Stimulated activated naive CD4-positive, alpha-beta T cell (primary cell): ENCODE measurements at regions not wholly inside any gene's neighbourhood (a gene's known extent, or its start where the extent isn't known, plus 50 kb on each side); places are given as distances from the start of the nearest gene placed in this dataset.
"Not testable (repeated sequence)": the region's sequence is repeated elsewhere in the genome, so short reads cannot be mapped to it uniquely, and the experiment has no call there.

Source experiments
- DNase-seq, 6 experiments: peaks; one replicate each; lab custom pipeline; 2025; lab: John Stamatoyannopoulos, UW

DNA sequence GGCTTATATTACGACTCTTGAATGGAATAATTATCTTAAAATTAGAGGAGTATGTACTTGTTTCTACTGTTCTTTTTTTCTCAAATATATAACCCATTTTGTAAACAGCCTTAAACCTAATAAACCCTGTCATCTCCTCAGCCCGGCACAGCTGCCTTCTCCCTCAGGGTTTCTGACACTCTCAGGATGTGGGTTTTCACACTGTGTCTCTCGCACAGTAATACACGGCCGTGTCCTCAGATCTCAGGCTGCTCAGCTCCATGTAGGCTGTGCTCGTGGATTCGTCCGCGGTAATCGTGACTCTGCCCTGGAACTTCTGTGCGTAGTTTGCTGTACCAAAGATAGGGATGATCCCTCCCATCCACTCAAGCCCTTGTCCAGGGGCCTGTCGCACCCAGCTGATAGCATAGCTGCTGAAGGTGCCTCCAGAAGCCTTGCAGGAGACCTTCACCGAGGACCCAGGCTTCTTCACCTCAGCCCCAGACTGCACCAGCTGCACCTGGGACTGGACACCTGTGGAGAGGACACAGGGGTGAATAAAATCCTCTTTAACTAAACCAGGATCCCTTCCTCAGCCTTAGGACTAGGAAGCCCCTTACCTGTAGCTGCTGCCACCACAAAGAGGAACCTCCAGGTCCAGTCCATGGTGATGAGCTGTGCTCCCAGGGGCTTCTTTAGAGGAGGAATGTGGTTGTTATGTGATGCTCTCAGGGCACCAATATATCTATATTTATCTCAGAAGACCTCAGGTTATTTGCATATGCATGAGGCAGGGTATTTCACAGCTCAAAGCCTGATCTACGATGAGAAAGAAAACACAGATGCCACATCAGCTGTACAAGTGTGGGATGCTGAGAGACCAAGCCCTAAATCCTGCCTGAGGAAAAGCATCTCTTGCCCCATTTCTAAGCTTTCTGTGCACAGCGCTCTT is 1235.8 kb downstream of the TMEM121 start:
- not testable (repeated sequence) for DNase-seq

DNA sequence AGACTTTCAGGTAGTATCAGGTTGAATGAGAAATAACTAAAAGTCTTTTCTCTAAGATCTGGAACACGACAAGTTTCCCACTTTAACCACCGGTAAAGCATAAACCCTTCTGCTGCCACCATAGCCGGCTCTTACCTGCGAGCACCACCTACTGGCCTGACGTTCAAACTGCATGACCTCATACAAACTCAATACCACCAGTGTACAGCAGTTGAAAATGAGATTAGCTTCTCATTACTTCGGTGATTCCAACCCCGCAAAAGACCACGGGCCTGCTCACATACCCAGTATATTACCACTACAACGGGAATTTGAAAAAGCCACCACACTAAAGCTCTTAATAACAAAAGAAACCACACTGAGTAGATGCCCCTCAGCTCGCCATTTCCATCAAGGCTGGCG is 1238.6 kb downstream of the TMEM121 start:
- peak in 2 of 6 experiments; percentile 18 to 43 for DNase-seq

DNA sequence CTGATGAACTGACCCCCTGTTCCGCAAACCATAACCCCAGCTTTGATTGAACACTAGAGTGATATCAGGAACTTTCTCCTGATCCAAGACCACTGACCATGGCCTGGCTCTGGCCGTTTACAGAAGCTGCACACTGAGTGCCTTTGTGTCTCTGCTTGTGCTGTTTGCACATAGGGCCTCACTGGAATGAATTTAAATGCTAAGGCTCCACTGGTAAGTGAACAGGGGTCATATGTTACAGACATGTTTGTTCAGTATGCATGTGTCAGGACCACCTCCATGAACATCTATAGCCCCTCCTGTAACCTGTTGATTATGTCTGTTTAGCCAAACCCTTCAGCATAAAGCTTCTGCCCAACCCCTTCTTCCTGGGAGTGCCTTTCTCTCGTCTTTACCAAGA is 1239.8 kb downstream of the TMEM121 start:
- no peak for DNase-seq

DNA sequence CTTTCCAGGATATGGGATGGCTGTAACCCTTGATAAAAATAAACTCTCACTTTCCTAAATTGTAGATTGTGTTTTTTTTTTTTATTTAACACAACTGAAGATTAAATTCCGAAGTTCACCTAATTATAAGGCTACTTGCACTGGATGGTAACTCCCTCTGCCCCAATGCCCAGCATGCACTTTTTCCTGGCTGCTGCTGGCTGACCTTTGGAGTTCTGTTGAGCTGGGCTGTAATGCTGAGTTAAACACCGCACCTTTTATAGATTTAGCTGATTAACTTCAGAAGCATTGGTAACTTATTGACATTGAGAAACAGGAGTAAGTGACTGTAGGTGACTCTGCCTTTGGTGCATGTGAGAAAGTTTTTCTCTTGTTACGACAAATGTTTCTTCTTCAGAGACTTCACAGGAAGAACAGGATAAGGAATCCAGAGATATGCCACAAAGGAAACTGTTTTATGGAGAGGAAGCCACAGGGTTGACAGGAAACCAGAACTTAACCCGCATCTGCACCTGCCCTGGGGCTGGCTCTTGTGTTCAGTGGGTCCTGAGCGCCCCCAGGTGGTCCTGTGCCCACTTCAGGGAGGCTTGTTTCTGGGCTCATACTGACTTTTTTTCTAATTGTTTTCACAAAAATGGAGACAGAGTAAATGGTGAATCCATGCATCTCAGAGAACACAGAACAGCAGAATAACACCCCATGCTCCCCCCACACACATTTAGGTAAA is 1240.3 kb downstream of the TMEM121 start:
- peak; percentile 12 to 72 (median 52) for DNase-seq

DNA sequence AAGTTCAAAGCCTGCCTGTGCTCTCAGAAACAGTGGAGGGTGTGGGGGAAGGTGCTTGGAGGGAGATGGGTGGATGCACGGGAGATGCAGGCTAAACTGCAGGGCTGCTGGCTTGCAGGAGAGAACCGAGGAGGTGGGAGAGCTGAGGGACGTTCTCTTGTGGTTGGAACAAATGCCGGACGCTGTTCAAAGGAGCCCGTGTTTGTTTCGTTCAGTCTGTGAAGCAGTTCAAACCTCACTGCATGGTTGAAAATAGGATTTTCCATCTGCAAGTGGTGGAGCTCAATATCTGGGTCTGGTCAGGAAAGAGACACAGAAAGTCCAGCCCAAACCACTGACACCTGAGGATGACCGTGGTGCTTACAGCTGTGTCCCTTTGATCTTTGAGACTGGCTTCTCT is 1241.8 kb downstream of the TMEM121 start:
- DNase-seq = not testable (repeated sequence)

DNA sequence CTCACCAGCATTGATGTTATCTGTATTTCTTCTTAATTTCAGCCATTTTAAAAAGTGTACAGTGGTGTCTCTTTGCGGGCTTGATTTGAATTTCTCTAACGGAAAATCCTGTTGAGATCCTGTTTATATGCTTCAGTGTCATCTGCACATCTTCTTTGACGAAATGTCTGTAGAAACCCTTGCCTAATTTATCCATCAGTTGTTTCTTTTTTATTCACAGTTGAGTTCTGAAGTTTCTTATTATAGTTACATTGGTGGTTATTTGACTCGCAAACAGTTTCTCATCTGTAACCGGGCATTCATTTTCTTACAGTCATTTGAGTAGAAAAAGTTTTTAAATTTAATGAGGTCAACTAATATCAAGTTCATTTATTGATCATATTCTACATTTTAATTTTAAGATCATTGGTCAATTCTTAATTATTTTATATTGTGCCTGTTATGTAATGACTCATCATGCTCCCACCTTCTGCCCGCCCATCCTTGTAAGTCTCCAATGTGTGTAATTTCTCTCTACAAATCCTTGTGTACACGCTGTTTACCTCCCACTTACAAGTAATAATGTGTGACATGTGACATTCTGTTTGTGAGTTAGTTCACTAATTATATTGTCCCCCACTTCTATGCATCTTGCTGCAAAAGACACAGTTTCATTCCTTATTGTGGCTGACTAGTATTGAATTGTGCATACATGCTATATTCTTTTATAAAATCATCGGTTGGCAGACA is 1242.8 kb downstream of the TMEM121 start:
- not testable (repeated sequence) for DNase-seq

DNA sequence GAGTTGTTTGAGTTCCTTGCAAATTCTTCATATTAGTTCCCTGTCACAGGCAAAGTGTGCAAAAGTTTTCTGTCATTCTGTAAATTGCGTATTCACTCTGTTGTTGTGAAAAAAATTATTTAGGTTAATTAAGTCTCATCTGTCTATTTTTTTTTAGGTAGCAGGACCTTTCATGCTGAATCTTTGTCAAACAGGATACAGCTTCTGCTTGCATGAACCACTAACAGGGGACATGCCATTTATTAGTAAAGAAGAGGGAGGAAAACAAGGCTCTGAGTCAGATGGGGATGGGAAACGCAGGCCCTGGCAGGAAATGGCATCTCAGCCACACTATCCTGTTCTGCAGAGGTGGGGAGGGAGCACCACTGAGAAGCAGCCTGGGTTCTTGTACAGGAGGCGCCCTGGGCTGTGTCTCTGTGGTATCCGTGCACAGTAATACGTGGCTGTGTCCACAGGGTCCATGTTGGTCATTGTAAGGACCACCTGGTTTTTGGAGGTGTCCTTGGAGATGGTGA is 1243.8 kb downstream of the TMEM121 start:
- DNase-seq = not testable (repeated sequence)

DNA sequence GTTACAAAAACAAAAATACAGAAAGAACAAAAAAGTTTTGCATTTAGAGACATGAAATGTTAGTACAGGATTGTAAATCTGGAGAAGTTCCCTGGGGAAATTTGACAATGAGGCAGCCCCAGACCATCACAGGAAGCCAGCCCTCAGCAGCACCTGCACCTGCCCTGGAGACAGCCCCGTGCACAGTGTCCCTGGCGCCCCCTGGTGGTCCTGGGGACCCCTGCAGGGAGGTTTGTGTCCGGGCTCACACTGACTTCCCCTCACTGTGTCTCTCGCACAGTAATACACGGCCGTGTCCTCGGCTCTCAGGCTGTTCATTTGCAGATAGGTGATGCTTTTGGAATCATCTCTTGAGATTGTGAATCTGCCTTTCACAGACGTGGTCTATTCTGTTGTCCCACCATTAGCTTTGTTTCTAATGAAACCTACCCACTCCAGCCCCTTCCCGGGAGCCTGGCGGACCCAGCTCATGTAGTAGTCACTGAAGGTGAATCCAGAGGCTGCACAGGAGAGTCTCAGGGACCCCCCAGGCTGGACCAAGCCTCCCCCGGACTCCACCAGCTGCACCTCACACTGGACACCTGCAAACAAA is 1248.6 kb downstream of the TMEM121 start:
- DNase-seq = peak; percentile 48 to 92 (median 78)

DNA sequence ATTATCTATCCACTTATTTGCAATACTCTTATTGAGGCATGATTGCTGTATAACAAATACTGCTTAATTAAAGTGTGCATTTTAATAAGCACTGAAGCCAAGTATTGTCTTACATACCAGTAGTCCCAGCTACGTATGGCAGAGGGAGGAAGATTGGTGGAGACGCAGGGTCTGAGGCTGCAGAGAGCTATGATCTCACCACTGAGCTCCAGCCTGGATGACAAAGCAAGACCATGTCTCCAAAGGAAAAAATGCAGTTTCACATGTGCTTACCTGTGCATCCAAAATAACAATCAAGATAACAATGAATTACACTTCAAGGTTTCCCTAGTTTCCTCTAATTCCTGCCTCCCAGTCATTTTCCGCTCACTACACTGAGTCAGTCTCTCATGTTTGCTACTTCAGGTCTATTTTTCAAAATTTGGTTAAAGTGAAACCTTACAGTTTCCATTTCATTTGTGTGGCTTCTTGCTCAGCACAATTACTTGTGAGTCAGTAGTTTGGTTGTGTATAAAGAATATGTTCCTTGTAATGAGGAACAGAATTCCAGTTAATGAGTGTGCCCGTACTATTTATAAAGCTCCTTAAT is 1250.1 kb downstream of the TMEM121 start:
- no peak for DNase-seq

DNA sequence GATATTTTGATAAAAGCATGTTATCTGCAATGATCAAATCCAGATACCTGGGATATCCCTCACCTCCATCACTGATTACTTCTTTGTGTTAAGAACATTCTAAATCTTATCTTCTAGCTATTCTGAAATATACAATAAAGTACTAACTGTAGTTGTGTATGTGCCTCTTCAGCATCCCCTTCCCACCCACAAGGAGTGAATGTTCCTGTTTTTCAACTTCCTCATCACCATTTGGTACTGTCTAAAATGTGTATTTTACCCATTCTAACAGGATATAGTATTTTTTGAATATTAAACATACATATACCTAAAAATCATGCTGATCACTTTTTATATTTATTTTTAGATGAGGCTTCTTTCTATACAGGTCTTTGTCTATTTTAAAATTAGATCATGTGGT is 1252.6 kb downstream of the TMEM121 start:
- no peak for DNase-seq

DNA sequence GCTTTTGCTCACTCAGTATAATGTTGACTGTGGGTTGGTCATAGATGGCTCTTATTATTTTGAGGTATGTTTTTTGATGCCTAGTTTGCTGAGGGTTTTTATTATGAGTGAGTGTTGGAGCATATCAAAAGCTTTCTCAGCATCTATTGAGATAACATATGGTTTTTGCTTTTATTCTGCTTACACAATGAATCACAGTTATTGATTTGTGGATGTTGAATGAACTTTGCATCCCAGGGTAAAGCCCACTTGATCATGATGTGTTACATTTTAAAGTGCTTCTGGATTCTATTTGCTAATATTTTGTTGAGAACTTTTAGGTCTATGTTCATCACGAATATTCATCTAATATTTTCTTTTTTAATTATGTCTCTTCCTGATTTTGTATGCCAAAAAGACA is 1260.3 kb downstream of the TMEM121 start:
- no peak for DNase-seq

DNA sequence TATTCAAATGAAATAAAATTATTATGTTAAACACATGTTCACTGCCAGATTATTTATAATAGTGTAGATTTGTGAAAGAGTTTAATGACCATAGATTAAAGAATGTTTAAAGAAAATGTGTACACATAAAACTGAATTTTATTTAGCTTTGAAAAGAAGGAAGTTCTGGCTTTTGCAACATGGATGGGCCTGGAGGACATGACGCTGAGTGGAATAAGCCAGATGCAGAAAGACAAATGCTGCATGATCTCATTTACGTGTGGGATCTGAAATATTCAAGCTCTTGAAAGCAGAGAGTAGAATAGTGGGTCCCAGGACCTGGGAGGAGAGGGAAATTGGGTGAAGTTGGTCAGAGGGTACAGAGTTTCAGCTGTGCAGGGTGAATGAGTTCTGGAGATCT is 1261.2 kb downstream of the TMEM121 start:
- no peak for DNase-seq

DNA sequence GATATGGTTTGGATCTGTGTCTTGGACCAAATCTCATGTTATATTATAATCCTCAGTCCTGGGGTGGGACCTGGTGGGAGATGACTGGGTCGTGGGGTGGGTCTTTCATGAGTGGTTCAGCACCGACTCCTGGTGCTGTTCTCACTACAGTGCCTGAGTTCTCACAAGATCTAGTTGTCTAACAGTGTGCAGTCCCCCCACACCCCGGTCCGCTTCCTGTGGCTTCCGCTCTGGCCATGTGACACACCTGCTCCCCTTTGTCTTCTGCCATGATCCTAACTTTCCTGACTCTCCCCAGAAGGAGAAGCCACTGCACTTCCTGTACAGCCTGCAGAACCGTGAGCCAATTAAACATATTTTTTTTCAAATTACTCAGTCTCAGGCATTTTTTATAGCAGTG is 1262.2 kb downstream of the TMEM121 start:
- no peak for DNase-seq

DNA sequence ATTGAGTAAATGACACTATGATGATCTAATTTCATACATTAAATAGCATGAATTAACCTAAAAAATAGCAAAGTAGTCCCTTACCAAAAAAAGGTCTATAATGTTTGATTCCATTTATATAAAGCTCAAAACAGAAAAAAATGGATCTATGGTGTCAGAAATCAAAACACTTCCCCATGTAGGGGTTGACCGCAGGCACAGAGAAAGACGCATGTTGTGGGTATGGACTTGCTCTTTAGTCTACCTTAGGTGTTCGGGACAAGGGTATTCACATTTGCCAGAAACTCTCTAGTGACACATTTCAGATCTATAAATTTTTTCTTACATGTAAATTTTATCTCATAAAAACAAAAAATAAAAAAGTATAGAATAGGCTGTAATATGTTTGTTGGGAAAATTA is 1262.9 kb downstream of the TMEM121 start:
- no peak for DNase-seq

DNA sequence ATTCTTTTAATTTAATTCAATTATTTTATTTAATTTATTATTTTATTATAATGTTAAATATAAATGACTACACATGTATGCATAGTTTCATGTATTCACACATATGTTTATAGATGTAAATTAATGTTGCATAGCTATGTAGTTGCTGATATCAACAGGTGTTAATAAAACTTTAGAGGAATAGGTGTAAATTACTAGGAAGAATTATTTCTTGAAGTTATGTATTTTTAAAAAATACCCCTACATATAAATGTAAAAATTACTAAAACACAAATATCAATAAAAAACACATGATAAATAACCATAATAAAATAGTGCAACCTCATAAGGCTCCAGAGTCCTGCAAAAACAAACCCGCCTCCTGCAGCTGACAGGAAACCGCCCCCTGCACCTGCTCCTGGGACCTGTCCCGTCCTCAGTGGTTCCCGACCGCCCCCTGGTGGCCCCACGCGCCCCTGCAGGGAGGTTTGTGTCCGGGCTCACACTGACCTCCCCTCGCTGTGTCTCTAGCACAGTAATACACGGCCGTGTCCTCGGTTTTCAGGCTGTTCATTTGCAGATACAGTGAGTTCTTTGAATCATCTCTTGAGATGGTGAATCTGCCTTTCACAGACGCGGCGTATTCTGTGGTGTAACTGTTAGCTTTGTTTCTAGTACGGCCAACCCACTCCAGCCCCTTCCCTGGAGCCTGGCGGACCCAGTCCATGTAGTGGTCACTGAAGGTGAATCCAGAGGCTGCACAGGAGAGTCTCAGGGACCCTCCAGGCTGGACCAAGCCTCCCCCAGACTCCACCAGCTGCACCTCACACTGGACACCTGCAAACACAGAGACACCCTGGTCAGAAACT is 1264.0 kb downstream of the TMEM121 start:
- DNase-seq = peak; percentile 43 to 67 (median 48)

DNA sequence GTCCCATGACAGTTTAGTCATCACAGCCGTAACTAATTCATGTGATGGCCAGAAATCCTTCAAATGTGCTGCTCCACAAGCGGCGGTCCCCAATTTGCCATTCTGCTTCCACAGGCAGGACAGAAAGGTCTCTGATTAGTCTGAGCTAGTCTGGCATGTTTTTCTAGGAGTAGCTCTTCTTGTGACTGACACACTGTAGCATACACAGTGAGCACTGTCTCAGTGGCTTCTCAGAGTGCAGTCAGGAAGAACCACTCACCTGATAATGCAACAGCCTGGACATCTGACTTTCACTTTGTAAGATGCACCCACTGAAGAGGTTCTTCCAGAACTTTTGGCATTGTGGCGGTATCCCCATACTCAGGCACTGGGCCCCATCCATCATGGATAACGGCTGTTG is 1266.2 kb downstream of the TMEM121 start:
- no peak for DNase-seq

DNA sequence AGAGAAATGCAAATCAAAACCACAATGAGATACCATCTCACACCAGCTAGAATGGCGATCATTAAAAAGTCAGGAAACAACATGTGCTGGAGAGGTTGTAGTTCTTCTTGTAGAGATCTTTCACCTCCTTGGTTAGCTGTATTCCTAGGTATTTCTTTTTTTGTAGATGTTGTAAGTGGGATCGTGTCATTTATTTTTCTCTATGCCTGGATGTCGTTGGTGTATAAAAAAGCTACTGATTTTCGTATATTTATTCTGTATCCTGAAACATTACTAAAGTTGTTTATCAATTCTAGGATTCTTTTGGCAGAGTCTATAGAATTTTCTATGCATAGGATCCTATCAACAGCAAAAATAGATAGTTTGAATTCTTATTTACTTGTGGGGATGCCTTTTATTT is 1271.8 kb downstream of the TMEM121 start:
- DNase-seq = not testable (repeated sequence)

DNA sequence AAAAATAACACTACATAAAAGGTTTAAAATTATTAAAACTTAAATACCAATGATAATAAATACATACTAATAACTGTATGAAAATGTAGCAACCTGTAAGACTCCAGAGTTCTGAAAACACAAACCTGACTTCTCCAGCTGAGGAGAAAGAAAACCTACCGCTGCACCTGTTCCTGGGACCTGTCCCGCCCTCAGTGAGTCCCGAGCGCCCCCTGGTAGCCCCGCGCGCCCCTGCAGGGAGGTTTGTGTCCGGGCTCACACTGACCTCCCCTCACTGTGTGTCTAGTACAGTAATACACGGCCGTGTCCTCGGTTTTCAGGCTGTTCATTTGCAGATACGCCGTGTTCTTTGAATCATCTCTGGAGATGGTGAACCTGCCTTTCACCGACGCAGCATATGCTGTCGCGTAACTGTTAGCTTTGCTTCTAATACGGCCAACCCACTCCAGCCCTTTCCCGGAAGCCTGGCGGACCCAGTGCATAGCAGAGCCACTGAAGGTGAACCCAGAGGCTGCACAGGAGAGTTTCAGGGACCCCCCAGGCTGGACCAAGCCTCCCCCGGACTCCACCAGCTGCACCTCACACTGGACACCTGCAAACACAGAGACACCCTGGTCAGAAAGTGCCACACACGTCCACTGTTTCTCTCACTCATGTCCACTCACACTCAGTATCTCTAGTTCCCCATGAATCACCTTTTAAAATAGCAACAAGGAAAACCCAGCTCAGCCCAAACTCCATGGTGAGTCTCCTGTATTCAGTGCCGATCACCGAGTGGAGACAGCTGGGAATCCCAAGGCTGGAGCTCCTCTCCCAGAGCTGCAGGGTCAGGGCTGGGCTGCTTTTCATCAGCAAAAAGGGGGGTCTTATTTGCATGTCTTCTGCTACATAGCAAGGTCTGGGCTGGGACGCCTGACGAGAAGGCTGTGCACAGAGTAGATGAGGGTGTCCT is 1276.3 kb downstream of the TMEM121 start:
- DNase-seq = no peak

DNA sequence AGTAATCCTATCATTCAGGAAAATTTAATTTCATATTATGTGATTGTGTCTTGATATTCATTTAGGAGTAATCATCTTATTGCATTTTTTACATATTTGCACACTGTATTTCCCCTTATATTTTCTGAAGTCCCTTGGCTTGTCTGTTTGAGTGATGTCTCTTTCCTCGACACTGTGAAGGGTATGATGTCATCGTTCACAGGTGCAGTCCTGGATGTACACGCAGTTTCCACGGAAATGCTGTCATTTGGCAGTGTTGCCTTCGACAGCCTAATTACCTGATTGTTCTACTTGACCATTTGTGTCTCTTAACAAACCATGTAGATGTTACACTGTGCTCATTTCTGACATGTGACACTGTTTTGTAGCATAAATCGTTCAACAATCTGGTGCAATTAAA is 1277.0 kb downstream of the TMEM121 start:
- no peak for DNase-seq
